HG03280 (cell line): ENCODE measurements at regions not wholly inside any gene's neighbourhood (a gene's known extent, or its start where the extent isn't known, plus 50 kb on each side); places are given as distances from the start of the nearest gene placed in this dataset.
"Not testable (repeated sequence)": the region's sequence is repeated elsewhere in the genome, so short reads cannot be mapped to it uniquely, and the experiment has no call there.

Experiments
- ATAC-seq: cut with Tn5 transposase; IDR thresholded peaks from one replicate; pipeline ENCODE4 v1.9.1; 2021; ENCODE audit warnings: mild to moderate bottlenecking, moderate library complexity; ENCODE audit not compliant: unreplicated experiment

GRCh38 chr2:150371044-150371818 is 116.2 kb downstream of the RND3 start:
- ATAC-seq = no peak

- ATAC-seq = no peak
Observed at GRCh38 chr2:150370561-150370960, 116.9 kb downstream of the RND3 start.

GRCh38 chr2:150369862-150370261 is 117.6 kb downstream of the RND3 start:
- no peak for ATAC-seq

GRCh38 chr2:150358468-150358807 is 129.0 kb downstream of the RND3 start:
- no peak for ATAC-seq

GRCh38 chr2:150357770-150358467 is 129.5 kb downstream of the RND3 start:
- ATAC-seq = peak; percentile 99

GRCh38 chr2:150355440-150355839 is 132.0 kb downstream of the RND3 start:
- ATAC-seq = no peak

- ATAC-seq = no peak
Observed at GRCh38 chr2:150353376-150353775, 134.1 kb downstream of the RND3 start.

- ATAC-seq = no peak
Observed at GRCh38 chr2:150351922-150352321, 135.5 kb downstream of the RND3 start.

GRCh38 chr2:150350500-150350899 is 137.0 kb downstream of the RND3 start:
- no peak for ATAC-seq

- ATAC-seq = no peak
Observed at GRCh38 chr2:150346806-150347205, 140.7 kb downstream of the RND3 start.

- ATAC-seq = no peak
Observed at GRCh38 chr2:150341982-150342680, 145.3 kb downstream of the RND3 start.

GRCh38 chr2:150339951-150340350 is 147.5 kb downstream of the RND3 start:
- ATAC-seq = no peak

- ATAC-seq = no peak
Observed at GRCh38 chr2:150339282-150339681, 148.2 kb downstream of the RND3 start.

- ATAC-seq = no peak
Observed at GRCh38 chr2:150335596-150335995, 151.9 kb downstream of the RND3 start.

- ATAC-seq = no peak
Observed at GRCh38 chr2:150332383-150332782, 155.1 kb downstream of the RND3 start.

- no peak for ATAC-seq
Observed at GRCh38 chr2:150327564-150328489, 159.6 kb downstream of the RND3 start.

- ATAC-seq = no peak
Observed at GRCh38 chr2:150325656-150326314, 161.7 kb downstream of the RND3 start.

GRCh38 chr2:150323071-150323470 is 164.4 kb downstream of the RND3 start:
- not testable (repeated sequence) for ATAC-seq

- no peak for ATAC-seq
Observed at GRCh38 chr2:150320608-150321007, 166.9 kb downstream of the RND3 start.
